ENCODE measurements at regions not wholly inside any gene's neighbourhood (a gene's known extent, or its start where the extent isn't known, plus 50 kb on each side); places are given as distances from the start of the nearest gene placed in this dataset.

DNA sequence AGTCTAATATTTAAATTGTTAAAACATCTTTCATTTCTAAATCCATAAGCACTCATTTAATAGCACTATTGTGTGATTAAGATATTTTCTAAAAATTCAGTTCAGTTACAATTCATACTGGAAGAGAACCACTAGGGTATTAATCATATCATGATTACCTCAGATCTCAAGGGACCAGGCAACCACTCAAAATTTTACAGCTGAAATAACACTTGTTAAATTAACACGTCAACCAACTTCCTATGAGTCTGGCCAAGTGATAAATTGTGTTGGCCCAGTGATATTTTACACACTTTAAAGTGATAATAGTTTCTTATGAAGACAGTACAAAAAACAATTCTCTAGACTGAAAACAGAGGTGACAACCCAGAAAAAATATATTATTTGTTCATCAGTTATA is 869.0 kb upstream of the ADGRB3 start:
- TF ChIP-seq, protein P1, sequence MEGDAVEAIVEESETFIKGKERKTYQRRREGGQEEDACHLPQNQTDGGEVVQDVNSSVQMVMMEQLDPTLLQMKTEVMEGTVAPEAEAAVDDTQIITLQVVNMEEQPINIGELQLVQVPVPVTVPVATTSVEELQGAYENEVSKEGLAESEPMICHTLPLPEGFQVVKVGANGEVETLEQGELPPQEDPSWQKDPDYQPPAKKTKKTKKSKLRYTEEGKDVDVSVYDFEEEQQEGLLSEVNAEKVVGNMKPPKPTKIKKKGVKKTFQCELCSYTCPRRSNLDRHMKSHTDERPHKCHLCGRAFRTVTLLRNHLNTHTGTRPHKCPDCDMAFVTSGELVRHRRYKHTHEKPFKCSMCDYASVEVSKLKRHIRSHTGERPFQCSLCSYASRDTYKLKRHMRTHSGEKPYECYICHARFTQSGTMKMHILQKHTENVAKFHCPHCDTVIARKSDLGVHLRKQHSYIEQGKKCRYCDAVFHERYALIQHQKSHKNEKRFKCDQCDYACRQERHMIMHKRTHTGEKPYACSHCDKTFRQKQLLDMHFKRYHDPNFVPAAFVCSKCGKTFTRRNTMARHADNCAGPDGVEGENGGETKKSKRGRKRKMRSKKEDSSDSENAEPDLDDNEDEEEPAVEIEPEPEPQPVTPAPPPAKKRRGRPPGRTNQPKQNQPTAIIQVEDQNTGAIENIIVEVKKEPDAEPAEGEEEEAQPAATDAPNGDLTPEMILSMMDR (IDR thresholded peaks at IDR 0.05) = no peak

DNA sequence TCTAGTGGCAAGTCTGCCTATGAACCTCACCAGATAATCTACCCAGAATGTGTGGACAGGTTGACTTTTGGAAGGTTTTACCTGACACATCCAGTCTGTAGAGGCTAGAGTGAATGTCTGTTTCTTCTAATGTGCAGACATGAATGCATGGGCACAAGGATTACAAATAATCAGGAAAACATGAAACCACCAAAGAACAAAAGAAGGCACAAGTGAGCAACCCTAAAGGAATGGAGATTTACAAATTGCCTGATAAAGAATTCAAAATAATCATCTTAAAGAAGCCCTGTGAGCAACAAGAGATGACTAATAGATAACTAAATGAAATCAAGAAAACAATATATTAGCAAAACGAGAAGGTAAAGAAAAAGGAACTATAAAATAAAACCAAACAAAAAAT is 876.1 kb upstream of the ADGRB3 start:
- TF ChIP-seq, protein P1 (IDR thresholded peaks at IDR 0.05) = no peak

DNA sequence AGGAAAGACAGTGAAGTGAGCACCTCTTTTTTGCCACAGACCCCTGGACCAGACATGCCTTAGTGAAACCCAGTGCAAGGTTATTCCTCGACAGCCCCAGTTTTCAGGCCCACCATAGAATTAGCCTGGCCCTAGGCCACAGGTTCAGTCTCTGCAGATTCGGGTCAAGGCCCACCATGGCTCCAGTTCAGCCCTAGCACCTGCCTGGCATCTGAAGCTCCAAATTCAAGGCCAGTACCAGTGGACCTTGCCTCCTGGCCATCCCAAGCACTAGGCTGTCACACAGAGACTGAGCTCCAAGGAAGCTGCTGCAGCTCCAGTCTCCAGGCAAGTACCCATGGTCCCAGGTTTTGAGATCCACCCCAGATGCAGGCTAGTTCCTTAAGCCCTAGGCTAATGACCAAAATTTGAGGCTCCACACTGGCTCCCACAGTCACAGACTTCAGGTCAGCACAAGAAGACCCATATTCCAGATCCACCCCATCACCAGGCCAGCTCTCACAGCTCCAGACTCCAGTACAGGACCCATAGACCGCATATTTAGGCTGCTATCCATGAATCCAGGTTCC is 877.5 kb upstream of the ADGRB3 start:
- TF ChIP-seq, protein P1 (IDR thresholded peaks at IDR 0.05) = no peak

DNA sequence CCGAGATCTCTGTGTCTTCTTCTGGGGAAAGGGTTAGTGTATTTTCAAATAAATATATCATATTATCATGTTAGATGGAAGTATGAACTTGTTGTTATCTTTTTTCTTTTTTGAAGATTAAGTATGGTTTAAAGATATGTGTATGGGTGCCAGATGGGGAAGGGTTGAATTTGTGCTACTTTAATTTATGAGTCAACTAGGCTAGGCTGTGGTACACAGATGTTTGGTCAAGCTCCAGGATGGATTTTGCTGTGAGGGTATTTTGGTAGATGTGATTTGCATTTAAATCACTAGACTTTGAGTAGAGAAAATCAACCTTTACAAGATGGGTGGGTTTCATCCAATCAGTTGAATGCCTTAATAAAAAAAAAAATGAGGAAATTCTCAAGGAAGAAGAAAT is 886.6 kb upstream of the ADGRB3 start:
- TF ChIP-seq, protein P1 (IDR thresholded peaks at IDR 0.05) = no peak

DNA sequence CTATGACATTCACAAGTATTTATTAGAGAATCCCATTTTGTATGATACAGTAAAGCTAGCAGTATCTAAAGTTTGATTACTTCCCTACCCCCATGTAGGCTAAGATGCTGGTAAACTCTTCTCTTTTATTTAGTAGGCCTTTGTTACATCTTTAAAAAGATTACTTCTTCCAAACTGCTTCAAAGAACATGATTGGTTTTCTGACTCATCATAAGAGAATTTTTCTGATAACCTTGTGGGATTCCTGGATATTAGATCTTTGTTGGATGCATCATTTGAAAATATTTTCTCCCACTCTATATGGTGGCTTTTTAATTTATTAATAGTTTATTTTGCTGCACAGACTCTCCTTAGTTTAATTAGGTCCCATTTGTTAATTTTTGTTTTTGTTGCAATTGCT is 898.3 kb upstream of the ADGRB3 start:
- TF ChIP-seq, protein P1 (IDR thresholded peaks at IDR 0.05) = no peak

DNA sequence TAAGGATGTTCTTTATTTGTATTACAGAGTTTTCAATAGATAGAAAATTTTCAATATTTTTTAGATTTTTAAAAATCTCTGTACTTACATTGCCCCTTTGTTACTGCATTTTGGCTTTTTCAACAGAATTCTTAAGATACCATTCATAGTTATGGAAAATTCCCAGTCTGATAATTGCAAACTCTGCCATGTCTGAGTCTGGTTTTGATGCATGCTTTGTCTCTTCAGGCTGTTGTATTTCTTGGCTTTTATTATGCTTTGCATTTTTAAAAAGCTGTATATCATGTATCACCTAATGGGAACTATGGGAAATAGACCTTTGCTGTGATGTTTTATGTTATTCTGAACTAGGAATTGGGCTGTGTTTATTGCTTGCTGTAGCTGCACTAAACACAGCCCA is 898.9 kb upstream of the ADGRB3 start:
- TF ChIP-seq, protein P1 (IDR thresholded peaks at IDR 0.05) = no peak

DNA sequence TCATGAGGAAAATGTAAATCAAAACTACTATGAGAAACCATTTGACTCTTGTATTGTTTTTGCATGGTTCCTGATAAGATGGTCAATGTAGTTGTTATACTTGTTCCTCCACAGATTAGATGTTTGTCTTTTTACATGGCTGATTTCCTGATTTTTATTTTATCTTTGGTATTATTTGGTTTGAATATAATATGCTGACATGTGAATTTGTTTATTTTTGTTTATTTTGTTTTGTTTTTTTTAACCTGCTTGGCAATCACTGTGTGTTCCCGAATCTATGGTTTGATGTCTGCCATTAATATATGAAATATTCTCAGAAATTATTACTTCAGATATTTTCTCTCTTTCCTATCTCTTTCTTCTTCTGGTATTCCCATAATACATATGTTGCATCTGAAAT is 899.5 kb upstream of the ADGRB3 start:
- TF ChIP-seq, protein P1 (IDR thresholded peaks at IDR 0.05) = no peak

DNA sequence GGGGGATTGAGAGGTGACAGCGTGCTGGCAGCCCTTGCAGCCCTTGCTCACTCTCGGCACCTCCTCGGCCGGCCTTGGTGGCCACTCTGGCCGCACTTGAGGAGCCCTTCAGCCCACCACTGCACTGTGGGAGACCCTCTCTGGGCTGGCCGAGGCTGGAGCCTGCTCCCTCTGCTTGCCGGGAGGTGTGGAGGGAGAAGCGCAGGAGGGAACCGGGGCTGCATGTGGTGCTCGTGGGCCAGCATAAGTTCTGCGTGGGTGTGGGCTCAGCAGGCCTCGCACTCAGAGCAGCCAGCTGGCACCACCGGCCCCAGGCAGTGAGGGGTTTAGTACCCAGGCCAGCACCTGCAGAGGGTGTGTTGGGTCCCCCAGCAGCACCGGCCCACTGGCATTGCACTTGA is 912.2 kb upstream of the ADGRB3 start:
- TF ChIP-seq, protein P1 (IDR thresholded peaks at IDR 0.05) = no peak

All from LNCAP (cell line).